Liver (tissue), 8 donors: ENCODE measurements at regions not wholly inside any gene's neighbourhood (a gene's known extent, or its start where the extent isn't known, plus 50 kb on each side); places are given as distances from the start of the nearest gene placed in this dataset.
A peak's percentile ranks its signal among the peaks of the same experiment; 100 is the strongest.

Experiments
- DNase-seq: peaks from one replicate; pipeline ENCODE4 v3.0.0-alpha.2; 2017; ENCODE audit warnings: low spot score
- H3K27ac ChIP-seq, 2 donors: one replicate each; pipeline ENCODE4 v1.7.0; 2013; ENCODE audit warnings: inconsistent platforms in 2 of 2, low read length in 2 of 2, control low read depth in 1 of 2, low read depth in 1 of 2, mild to moderate bottlenecking in 1 of 2
- H3K27me3 ChIP-seq, 4 donors: one replicate each; pipeline versions ENCODE4 v1.6.1 to v1.7.0; 2013; ENCODE audit warnings: low read length in 3 of 4, inconsistent platforms in 1 of 4, mild to moderate bottlenecking in 1 of 4, moderate library complexity in 1 of 4; ENCODE audit not compliant: control insufficient read depth in 4 of 4, insufficient read depth in 4 of 4
- H3K36me3 ChIP-seq, 4 donors: one replicate each; pipeline versions ENCODE4 v1.6.1 to v1.7.0; 2013; ENCODE audit warnings: low read length in 3 of 4, mild to moderate bottlenecking in 3 of 4, low read depth in 1 of 4, moderate library complexity in 1 of 4; ENCODE audit not compliant: control insufficient read depth in 4 of 4, insufficient read depth in 3 of 4
- H3K4me1 ChIP-seq, 4 donors: one replicate each; pipeline versions ENCODE4 v1.6.1 to v1.7.0; 2013; ENCODE audit warnings: low read length in 3 of 4, mild to moderate bottlenecking in 3 of 4, moderate library complexity in 1 of 4; ENCODE audit not compliant: control insufficient read depth in 4 of 4, insufficient read depth in 4 of 4
- H3K4me3 ChIP-seq, 3 donors: one replicate each; pipeline versions ENCODE4 v1.6.1 to v1.7.0; 2013; ENCODE audit warnings: low read length in 3 of 3, control low read depth in 1 of 3, low read depth in 1 of 3, mild to moderate bottlenecking in 1 of 3
- H3K9ac ChIP-seq, 2 donors: one replicate each; pipeline ENCODE4 v1.7.0; 2013; ENCODE audit warnings: low read length in 2 of 2, mild to moderate bottlenecking in 2 of 2, moderate library complexity in 2 of 2, control low read depth in 1 of 2, low read depth in 1 of 2
- H3K9me3 ChIP-seq, 4 donors: one replicate each; pipeline versions ENCODE4 v1.6.1 to v1.7.0; 2013; ENCODE audit warnings: low read length in 3 of 4; ENCODE audit not compliant: control insufficient read depth in 4 of 4
- ATF3 ChIP-seq: IDR thresholded peaks from 2 replicates; pipeline ENCODE4 v1.6.1; 2016; ENCODE audit warnings: antibody characterized with exemption
- CTCF ChIP-seq: fragments of 150-350 bp; IDR thresholded peaks from 2 replicates; pipeline ENCODE4 v1.5.1; 2017; ENCODE audit warnings: improper control_type of control experiment, low read depth, low read length; ENCODE audit not compliant: missing input control
- EGR1 ChIP-seq, 2 donors: IDR thresholded peaks; 2 replicates each; pipeline ENCODE4 v1.6.1; 2016 to 2018; ENCODE audit warnings: antibody characterized with exemption in 2 of 2, low read depth in 2 of 2
- FOXA1 ChIP-seq: IDR thresholded peaks from 2 replicates; pipeline ENCODE4 v1.6.1; 2016; ENCODE audit warnings: antibody characterized with exemption
- FOXA2 ChIP-seq: IDR thresholded peaks from 2 replicates; pipeline ENCODE4 v1.6.1; 2016; ENCODE audit warnings: antibody characterized with exemption
- GABPA ChIP-seq, 2 donors: IDR thresholded peaks in 1 of 2; conservative IDR thresholded peaks in 1 of 2; 2 replicates each; pipeline ENCODE4 v1.6.1; 2016; ENCODE audit warnings: antibody characterized with exemption in 2 of 2, mild to moderate bottlenecking in 1 of 2, moderate library complexity in 1 of 2
- HNF4A ChIP-seq, 2 donors: conservative IDR thresholded peaks; 2 replicates each; pipeline ENCODE4 v1.6.1; 2016; ENCODE audit warnings: antibody characterized with exemption in 2 of 2, mild to moderate bottlenecking in 2 of 2
- HNF4G ChIP-seq: IDR thresholded peaks from 2 replicates; pipeline ENCODE4 v1.6.1; 2016; ENCODE audit warnings: antibody characterized with exemption
- JUND ChIP-seq, 2 donors: IDR thresholded peaks; 2 replicates each; pipeline ENCODE4 v1.6.1; 2016; ENCODE audit warnings: antibody characterized with exemption in 2 of 2
- NR2F2 ChIP-seq: IDR thresholded peaks from 2 replicates; pipeline ENCODE4 v1.6.1; 2016; ENCODE audit warnings: antibody characterized with exemption
- RAD21 ChIP-seq, 2 donors: IDR thresholded peaks; 2 replicates each; pipeline ENCODE4 v1.6.1; 2016; ENCODE audit warnings: antibody characterized with exemption in 2 of 2, mild to moderate bottlenecking in 2 of 2
- REST ChIP-seq: IDR thresholded peaks from 2 replicates; pipeline ENCODE4 v1.6.1; 2016; ENCODE audit warnings: antibody characterized with exemption, mild to moderate bottlenecking
- RXRA ChIP-seq, 2 donors: IDR thresholded peaks; 2 replicates each; pipeline ENCODE4 v1.6.1; 2017 to 2018; ENCODE audit warnings: antibody characterized with exemption in 2 of 2, mild to moderate bottlenecking in 1 of 2
- SP1 ChIP-seq: IDR thresholded peaks from 2 replicates; pipeline ENCODE4 v1.6.1; 2018; ENCODE audit warnings: antibody characterized with exemption, mild to moderate bottlenecking
- TAF1 ChIP-seq: conservative IDR thresholded peaks from 2 replicates; pipeline ENCODE4 v1.6.1; 2016; ENCODE audit warnings: antibody characterized with exemption, mild to moderate bottlenecking
- YY1 ChIP-seq: IDR thresholded peaks from 2 replicates; pipeline ENCODE4 v1.6.1; 2016; ENCODE audit warnings: antibody characterized with exemption, mild to moderate bottlenecking
- ZBTB33 ChIP-seq: IDR thresholded peaks from 2 replicates; pipeline ENCODE4 v1.6.1; 2016; ENCODE audit warnings: antibody characterized with exemption
- WGBS: extraction: QIAGEN DNeasy Blood & Tissue Kit; methylation state at CpG from one replicate; pipeline ENCODE4 v1.1.7; 2013; 5-methylcytosine and 5-hydroxymethylcytosine counted together
- TF ChIP-seq, protein P1 (sequence below): IDR thresholded peaks from 2 replicates; pipeline ENCODE4 v1.6.1; 2016; ENCODE audit warnings: antibody characterized with exemption
- donor health status: healthy.
- donor health status: healthy.
- donor health status: healthy.
- donor health status: healthy.
- donor health status: healthy.

- Histone ChIP-seq H3K27ac (no peak overlapping the region), H3K9ac (no peak overlapping the region), H3K4me1 (peaks cover 0 to 2% (median 0%) of the 10 kb centered on the region in 4 donors), H3K4me3 (peak overlapping the region in 2 of 3 donors; percentile 6 to 36), H3K9me3 (no peaks in the 10 kb centered on the region), H3K27me3 (peaks cover 0 to 2% (median 0%) of the 10 kb centered on the region in 4 donors), H3K36me3 (no peaks in the 10 kb centered on the region)
- 72% methylated on average over 3 of the region's 3 CpGs for WGBS
- no peak for DNase-seq
- no peak for TF ChIP-seq SP1
- TF ChIP-seq RXRA (IDR thresholded peaks at IDR 0.05): no peak
- TF ChIP-seq TAF1: no peak
- no peak for TF ChIP-seq JUND (IDR thresholded peaks at IDR 0.05)
- TF ChIP-seq HNF4G: no peak
These were observed 177.8 kb upstream of the CDIN1 start for GRCh38 chr15:36401586-36401966.

- H3K4me1 ChIP-seq: no peaks in the 10 kb centered on the region
- H3K9ac ChIP-seq: no peak overlapping the region
- peaks cover 0 to 2% (median 0%) of the 10 kb centered on the region in 4 donors for H3K27me3 ChIP-seq
- no peaks in the 10 kb centered on the region for H3K9me3 ChIP-seq
- H3K27ac ChIP-seq: no peak overlapping the region
- no peaks in the 10 kb centered on the region for H3K36me3 ChIP-seq
- no peak for DNase-seq
- 67% methylated on average over 5 of the region's 5 CpGs for WGBS
- no peak overlapping the region for H3K4me3 ChIP-seq
- no peak for TF ChIP-seq EGR1 (IDR thresholded peaks at IDR 0.05; ENCODE audit: low read depth in 2 of 2)
- TF ChIP-seq RAD21 (IDR thresholded peaks at IDR 0.05): no peak
- no peak for TF ChIP-seq GABPA (IDR thresholded peaks at IDR 0.05 in 1 of 2, conservative IDR thresholded peaks at IDR 0.05 in 1 of 2)
- no peak for TF ChIP-seq YY1
- TF ChIP-seq NR2F2: no peak
- no peak for TF ChIP-seq TAF1
- no peak for TF ChIP-seq CTCF
- no peak for TF ChIP-seq ATF3
- no peak for TF ChIP-seq REST
- no peak for TF ChIP-seq FOXA2
- no peak for TF ChIP-seq HNF4G
- TF ChIP-seq, protein P1, sequence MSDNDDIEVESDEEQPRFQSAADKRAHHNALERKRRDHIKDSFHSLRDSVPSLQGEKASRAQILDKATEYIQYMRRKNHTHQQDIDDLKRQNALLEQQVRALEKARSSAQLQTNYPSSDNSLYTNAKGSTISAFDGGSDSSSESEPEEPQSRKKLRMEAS: no peak
- TF ChIP-seq ZBTB33: no peak
- no peak for TF ChIP-seq JUND (IDR thresholded peaks at IDR 0.05)
- TF ChIP-seq FOXA1: no peak
- TF ChIP-seq SP1: no peak
- TF ChIP-seq HNF4A (conservative IDR thresholded peaks at IDR 0.05): no peak
- no peak for TF ChIP-seq RXRA (IDR thresholded peaks at IDR 0.05)
These were observed 176.1 kb upstream of the CDIN1 start for GRCh38 chr15:36403351-36403750.
